H9 (cell line): ENCODE measurements at regions not wholly inside any gene's neighbourhood (a gene's known extent, or its start where the extent isn't known, plus 50 kb on each side); places are given as distances from the start of the nearest gene placed in this dataset.

Experiments
- DNase-seq: peaks from one replicate; pipeline ENCODE4 v3.0.0-alpha.2; 2017
- H2AFZ ChIP-seq: one replicate; pipeline ENCODE4 v1.6.1; 2013; ENCODE audit warnings: mild to moderate bottlenecking, low read length, control low read depth, moderate library complexity
- H2AK5ac ChIP-seq: 2 replicates; pipeline ENCODE4 v1.6.1; 2013; ENCODE audit warnings: low read length, control low read depth, mixed read lengths; ENCODE audit not compliant: insufficient read length
- H2BK120ac ChIP-seq: one replicate; pipeline ENCODE4 v1.6.1; 2013; ENCODE audit warnings: low read depth, mild to moderate bottlenecking, low read length, control low read depth, inconsistent platforms; ENCODE audit not compliant: poor library complexity, severe bottlenecking
- H2BK12ac ChIP-seq: 2 replicates; pipeline ENCODE4 v1.6.1; 2013; ENCODE audit warnings: low read length, control low read depth, mixed read lengths, low read depth; ENCODE audit not compliant: insufficient read length
- H2BK15ac ChIP-seq: 2 replicates; pipeline ENCODE4 v1.6.1; 2013; ENCODE audit warnings: low read depth, low read length, control low read depth
- H2BK20ac ChIP-seq: one replicate; pipeline ENCODE4 v1.6.1; 2013; ENCODE audit warnings: low read depth, mild to moderate bottlenecking, low read length, control low read depth, inconsistent platforms; ENCODE audit not compliant: poor library complexity, severe bottlenecking
- H2BK5ac ChIP-seq: 2 replicates; pipeline ENCODE4 v1.6.1; 2013; ENCODE audit warnings: low read length, control low read depth, mixed read lengths; ENCODE audit not compliant: insufficient read length
- H3K14ac ChIP-seq: 2 replicates; pipeline ENCODE4 v1.6.1; 2013; ENCODE audit warnings: low read length, control low read depth; ENCODE audit not compliant: insufficient read depth
- H3K18ac ChIP-seq: 2 replicates; pipeline ENCODE4 v1.6.1; 2013; ENCODE audit warnings: low read depth, mild to moderate bottlenecking, mixed read lengths, low read length, control low read depth; ENCODE audit not compliant: insufficient read length
- H3K23ac ChIP-seq: 2 replicates; pipeline ENCODE4 v1.6.1; 2013; ENCODE audit warnings: low read length, control low read depth, mixed read lengths, low read depth; ENCODE audit not compliant: insufficient read length
- H3K23me2 ChIP-seq: 2 replicates; pipeline ENCODE4 v1.6.1; 2013; ENCODE audit warnings: low read depth, mild to moderate bottlenecking, mixed read lengths, low read length, control low read depth; ENCODE audit not compliant: insufficient read length, poor library complexity, severe bottlenecking
- H3K27ac ChIP-seq: 2 replicates; pipeline ENCODE4 v1.5.1; 2013; ENCODE audit warnings: low read length, control low read depth, mixed read lengths, low read depth; ENCODE audit not compliant: insufficient read length
- H3K27me3 ChIP-seq: 2 replicates; pipeline ENCODE4 v1.6.1; 2013; ENCODE audit warnings: low read length, control low read depth, inconsistent platforms; ENCODE audit not compliant: insufficient read depth
- H3K4ac ChIP-seq: 2 replicates; pipeline ENCODE4 v1.6.1; 2013; ENCODE audit warnings: low read depth, mild to moderate bottlenecking, control low read depth, inconsistent platforms, low read length, moderate library complexity
- H3K4me1 ChIP-seq: 2 replicates; pipeline ENCODE4 v1.6.1; 2013; ENCODE audit warnings: low read length, control low read depth, inconsistent platforms; ENCODE audit not compliant: insufficient read depth
- H3K4me2 ChIP-seq: 2 replicates; pipeline ENCODE4 v1.6.1; 2013; ENCODE audit warnings: low read length, control low read depth, mixed read lengths; ENCODE audit not compliant: insufficient read length, insufficient read depth
- H3K56ac ChIP-seq: 2 replicates; pipeline ENCODE4 v1.6.1; 2013; ENCODE audit warnings: low read depth, mild to moderate bottlenecking, mixed read lengths, low read length, control low read depth; ENCODE audit not compliant: insufficient read length
- H3K79me1 ChIP-seq: 2 replicates; pipeline ENCODE4 v1.6.1; 2013; ENCODE audit warnings: low read depth, mild to moderate bottlenecking, moderate library complexity, low read length, control low read depth, inconsistent platforms; ENCODE audit not compliant: insufficient read depth, poor library complexity, severe bottlenecking
- H3K79me2 ChIP-seq: 2 replicates; pipeline ENCODE4 v1.6.1; 2013; ENCODE audit warnings: low read length, control low read depth, inconsistent platforms; ENCODE audit not compliant: insufficient read depth
- H3K9ac ChIP-seq: 2 replicates; pipeline ENCODE4 v1.6.1; 2013; ENCODE audit warnings: low read length, control low read depth, mixed read lengths; ENCODE audit not compliant: insufficient read length; ENCODE audit errors: extremely low read depth
- H3K9me3 ChIP-seq: one replicate; pipeline ENCODE4 v1.6.1; 2013; ENCODE audit warnings: low read depth, low read length, inconsistent platforms; ENCODE audit not compliant: control insufficient read depth
- H3T11ph ChIP-seq: one replicate; pipeline ENCODE4 v1.6.1; 2013; ENCODE audit warnings: mild to moderate bottlenecking, low read length, control low read depth, inconsistent platforms
- H4K20me1 ChIP-seq: one replicate; pipeline ENCODE4 v1.6.1; 2013; ENCODE audit not compliant: control insufficient read depth, insufficient read length, insufficient read depth
- H4K5ac ChIP-seq: 2 replicates; pipeline ENCODE4 v1.6.1; 2013; ENCODE audit warnings: low read depth, mild to moderate bottlenecking, mixed read lengths, low read length, control low read depth; ENCODE audit not compliant: insufficient read length
- H4K8ac ChIP-seq: replicated peaks from 2 replicates; pipeline ENCODE4 v1.6.1; 2013; ENCODE audit warnings: low read length, control low read depth, mixed read lengths, low read depth; ENCODE audit not compliant: insufficient read length
- H4K91ac ChIP-seq: 2 replicates; pipeline ENCODE4 v1.6.1; 2013; ENCODE audit warnings: low read depth, mild to moderate bottlenecking, moderate library complexity, mixed read lengths, low read length, control low read depth; ENCODE audit not compliant: insufficient read length
- H3K27ac Mint-ChIP-seq, 3 experiments: 2 replicates in 2 of 3; 3 replicates in 1 of 3; pipeline ENCODE4 v1.8.0; 2020 to 2021; ENCODE audit warnings: mixed read lengths in 3 of 3, mild to moderate bottlenecking in 1 of 3, moderate library complexity in 1 of 3
- H3K27me3 Mint-ChIP-seq: 2 replicates; pipeline ENCODE4 v1.8.0; 2021; ENCODE audit warnings: low read depth, mild to moderate bottlenecking, moderate library complexity, mixed read lengths
- H3K36me3 Mint-ChIP-seq, 3 experiments: 2 replicates in 2 of 3; 3 replicates in 1 of 3; pipeline ENCODE4 v1.8.0; 2020 to 2021; ENCODE audit warnings: low read depth in 3 of 3, mixed read lengths in 3 of 3; ENCODE audit not compliant: insufficient read depth in 1 of 3
- H3K4me1 Mint-ChIP-seq, 2 experiments: 2 replicates each; pipeline ENCODE4 v1.8.0; 2020; ENCODE audit warnings: mixed read lengths in 2 of 2
- H3K4me3 Mint-ChIP-seq, 2 experiments: 2 replicates in 1 of 2; 3 replicates in 1 of 2; pipeline ENCODE4 v1.8.0; 2020 to 2021; ENCODE audit warnings: mild to moderate bottlenecking in 2 of 2, mixed read lengths in 2 of 2, moderate library complexity in 1 of 2
- H3K9me3 Mint-ChIP-seq, 2 experiments: 2 replicates in 1 of 2; 3 replicates in 1 of 2; pipeline ENCODE4 v1.8.0; 2020; ENCODE audit warnings: mild to moderate bottlenecking in 2 of 2, mixed read lengths in 2 of 2, moderate library complexity in 1 of 2
- WGBS: extraction: QIAGEN DNeasy Blood & Tissue Kit; methylation state at CpG from one replicate; pipeline ENCODE4 v1.1.7; 2013; ENCODE audit warnings: missing lambda C conversion rate, low lambda C conversion rate, mixed read lengths; ENCODE audit not compliant: insufficient read length; ENCODE audit errors: extremely low coverage; 5-methylcytosine and 5-hydroxymethylcytosine counted together
- TF ChIP-seq, protein P1 (sequence below): fragments of 200-600 bp; sonication (generic); conservative IDR thresholded peaks from 3 replicates; pipeline ENCODE4 v1.8.0; 2021; ENCODE audit warnings: antibody characterized with exemption, mild to moderate bottlenecking

DNA sequence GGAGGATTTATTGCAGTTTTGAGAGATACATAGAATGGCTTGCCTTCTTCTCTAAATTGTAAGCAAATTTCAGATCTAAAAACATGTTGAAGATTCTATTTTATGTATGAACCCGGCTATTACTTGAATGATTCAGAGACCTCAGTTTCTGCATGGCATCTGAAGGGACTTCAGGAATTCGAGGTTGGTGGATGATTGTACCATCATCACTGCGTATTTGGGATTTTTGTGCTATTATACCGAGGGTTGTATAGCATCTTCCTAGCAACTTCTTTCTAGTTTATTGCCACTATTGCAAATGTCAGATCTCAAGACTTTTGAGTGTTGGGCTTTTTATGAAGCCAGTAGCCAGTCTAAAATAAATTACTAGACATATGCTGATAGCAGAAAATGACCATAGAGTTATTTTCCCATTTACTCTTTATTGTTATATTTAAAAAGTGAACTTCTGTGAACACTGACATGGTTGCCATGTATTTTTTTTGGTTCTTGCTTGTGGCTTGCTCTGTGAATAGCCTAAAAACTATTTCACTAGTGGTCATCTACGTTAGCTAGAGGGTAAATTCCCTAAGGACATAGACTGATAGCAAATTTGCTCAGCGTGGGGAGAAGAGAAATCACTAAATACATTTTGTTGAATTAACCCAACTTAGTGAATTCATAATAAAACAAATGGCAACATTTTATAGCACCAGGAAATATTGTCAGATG, 70.6 kb upstream of the KLF12 start:
- WGBS, result no CpG with 5 or more reads among the region's 6 CpGs
- Mint-ChIP-seq H3K27ac (no peak overlapping the region), H3K4me1 (peaks cover 3 to 7% of the 10 kb centered on the region in 2 experiments; a peak in 2 of 4 replicates), H3K9me3 (peaks cover 8 to 19% of the 10 kb centered on the region in 2 experiments), H3K4me3 (no peak overlapping the region), H3K36me3 (peaks cover 5 to 21% (median 5%) of the 10 kb centered on the region in 3 experiments; a peak in 4 of 7 replicates), H3K27me3 (no peaks in the 10 kb centered on the region)
- no peak overlapping the region for H2AFZ ChIP-seq
- TF ChIP-seq, protein P1, sequence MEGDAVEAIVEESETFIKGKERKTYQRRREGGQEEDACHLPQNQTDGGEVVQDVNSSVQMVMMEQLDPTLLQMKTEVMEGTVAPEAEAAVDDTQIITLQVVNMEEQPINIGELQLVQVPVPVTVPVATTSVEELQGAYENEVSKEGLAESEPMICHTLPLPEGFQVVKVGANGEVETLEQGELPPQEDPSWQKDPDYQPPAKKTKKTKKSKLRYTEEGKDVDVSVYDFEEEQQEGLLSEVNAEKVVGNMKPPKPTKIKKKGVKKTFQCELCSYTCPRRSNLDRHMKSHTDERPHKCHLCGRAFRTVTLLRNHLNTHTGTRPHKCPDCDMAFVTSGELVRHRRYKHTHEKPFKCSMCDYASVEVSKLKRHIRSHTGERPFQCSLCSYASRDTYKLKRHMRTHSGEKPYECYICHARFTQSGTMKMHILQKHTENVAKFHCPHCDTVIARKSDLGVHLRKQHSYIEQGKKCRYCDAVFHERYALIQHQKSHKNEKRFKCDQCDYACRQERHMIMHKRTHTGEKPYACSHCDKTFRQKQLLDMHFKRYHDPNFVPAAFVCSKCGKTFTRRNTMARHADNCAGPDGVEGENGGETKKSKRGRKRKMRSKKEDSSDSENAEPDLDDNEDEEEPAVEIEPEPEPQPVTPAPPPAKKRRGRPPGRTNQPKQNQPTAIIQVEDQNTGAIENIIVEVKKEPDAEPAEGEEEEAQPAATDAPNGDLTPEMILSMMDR, result no peak
- H4K91ac ChIP-seq, result no peak overlapping the region
- no peak overlapping the region for H2AK5ac ChIP-seq
- H3K4ac ChIP-seq, result no peak overlapping the region
- H3K4me2 ChIP-seq, result no peak overlapping the region
- no peak overlapping the region for H3K23ac ChIP-seq
- no peak overlapping the region for H2BK20ac ChIP-seq
- H2BK120ac ChIP-seq, result no peak overlapping the region
- H2BK15ac ChIP-seq, result no peak overlapping the region
- no peaks in the 10 kb centered on the region for H3K79me2 ChIP-seq
- H3K56ac ChIP-seq, result no peak overlapping the region
- no peak overlapping the region for H3T11ph ChIP-seq
- H3K27ac ChIP-seq, result no peak overlapping the region
- no peaks in the 10 kb centered on the region for H3K9me3 ChIP-seq
- H3K14ac ChIP-seq, result no peak overlapping the region
- no peak overlapping the region for H4K8ac ChIP-seq
- no peak overlapping the region for H2BK12ac ChIP-seq
- no peaks in the 10 kb centered on the region for H4K20me1 ChIP-seq
- no peaks in the 10 kb centered on the region for H3K79me1 ChIP-seq
- H3K9ac ChIP-seq, result no peak overlapping the region
- H3K18ac ChIP-seq, result no peak overlapping the region
- H3K27me3 ChIP-seq, result no peaks in the 10 kb centered on the region
- no peak overlapping the region for H4K5ac ChIP-seq
- no peaks in the 10 kb centered on the region for H3K4me1 ChIP-seq
- no peaks in the 10 kb centered on the region for H3K23me2 ChIP-seq
- no peak overlapping the region for H2BK5ac ChIP-seq
- DNase-seq, result no peak
